22Rv1 (cell line): ENCODE measurements at regions not wholly inside any gene's neighbourhood (a gene's known extent, or its start where the extent isn't known, plus 50 kb on each side); places are given as distances from the start of the nearest gene placed in this dataset.

Experiments used
- ZFX ChIP-seq: fragments of 450-650 bp; IDR thresholded peaks from 2 replicates; pipeline ENCODE4 v1.6.1; 2017; ENCODE audit warnings: antibody characterized with exemption, borderline replicate concordance
- TF ChIP-seq, protein P1 (sequence below): fragments of 450-650 bp; IDR thresholded peaks from 2 replicates; pipeline ENCODE4 v1.5.1; 2017; ENCODE audit warnings: mild to moderate bottlenecking

- TF ChIP-seq, protein P1, sequence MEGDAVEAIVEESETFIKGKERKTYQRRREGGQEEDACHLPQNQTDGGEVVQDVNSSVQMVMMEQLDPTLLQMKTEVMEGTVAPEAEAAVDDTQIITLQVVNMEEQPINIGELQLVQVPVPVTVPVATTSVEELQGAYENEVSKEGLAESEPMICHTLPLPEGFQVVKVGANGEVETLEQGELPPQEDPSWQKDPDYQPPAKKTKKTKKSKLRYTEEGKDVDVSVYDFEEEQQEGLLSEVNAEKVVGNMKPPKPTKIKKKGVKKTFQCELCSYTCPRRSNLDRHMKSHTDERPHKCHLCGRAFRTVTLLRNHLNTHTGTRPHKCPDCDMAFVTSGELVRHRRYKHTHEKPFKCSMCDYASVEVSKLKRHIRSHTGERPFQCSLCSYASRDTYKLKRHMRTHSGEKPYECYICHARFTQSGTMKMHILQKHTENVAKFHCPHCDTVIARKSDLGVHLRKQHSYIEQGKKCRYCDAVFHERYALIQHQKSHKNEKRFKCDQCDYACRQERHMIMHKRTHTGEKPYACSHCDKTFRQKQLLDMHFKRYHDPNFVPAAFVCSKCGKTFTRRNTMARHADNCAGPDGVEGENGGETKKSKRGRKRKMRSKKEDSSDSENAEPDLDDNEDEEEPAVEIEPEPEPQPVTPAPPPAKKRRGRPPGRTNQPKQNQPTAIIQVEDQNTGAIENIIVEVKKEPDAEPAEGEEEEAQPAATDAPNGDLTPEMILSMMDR, result no peak
- TF ChIP-seq ZFX, result no peak
Measured at GRCh38 chr3:189076449-189076848, 95.3 kb upstream of the TPRG1 start.
